ENCODE measurements at regions not wholly inside any gene's neighbourhood (a gene's known extent, or its start where the extent isn't known, plus 50 kb on each side); places are given as distances from the start of the nearest gene placed in this dataset.

GRCh38 chr20:19099596-19100545 is 112.6 kb upstream of the SLC24A3 start (continued):
- TF ChIP-seq, protein P1, sequence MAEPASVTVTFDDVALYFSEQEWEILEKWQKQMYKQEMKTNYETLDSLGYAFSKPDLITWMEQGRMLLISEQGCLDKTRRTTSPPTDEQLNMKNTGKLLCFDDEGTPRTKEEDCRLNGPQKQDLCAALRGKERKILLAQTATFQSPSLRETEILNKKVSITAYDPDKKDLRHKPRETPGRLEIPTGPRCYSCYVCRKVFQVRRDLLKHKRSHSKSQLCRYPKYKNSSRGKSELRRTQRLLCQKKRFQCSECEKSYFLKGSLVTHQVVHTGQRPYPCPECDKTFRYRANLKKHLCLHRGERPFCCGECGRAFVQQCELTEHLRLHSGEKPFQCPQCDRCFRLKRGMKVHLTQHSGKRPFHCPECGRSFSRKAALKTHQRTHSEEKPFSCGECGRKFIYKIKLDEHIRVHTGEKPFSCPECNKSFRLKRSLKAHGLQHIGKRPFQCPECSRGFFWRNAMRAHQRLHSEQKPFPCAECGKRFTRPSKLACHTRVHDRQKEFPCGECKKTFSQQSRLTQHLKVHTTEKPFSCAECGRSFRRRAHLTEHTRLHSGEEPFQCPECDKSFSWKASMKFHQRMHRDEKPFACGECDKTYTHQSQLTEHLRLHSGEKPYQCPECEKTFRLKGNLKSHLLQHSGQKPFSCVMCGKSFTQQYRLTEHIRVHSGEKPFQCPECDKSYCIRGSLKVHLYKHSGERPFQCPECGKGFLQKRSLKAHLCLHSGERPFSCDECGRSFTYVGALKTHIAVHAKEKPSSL (CRISPR knock-in tag; conservative IDR thresholded peaks at IDR 0.05): no peak
- TF ChIP-seq ARID4B (CRISPR knock-in tag; IDR thresholded peaks at IDR 0.05; ENCODE audit: borderline replicate concordance) (no peak), E2F5 (CRISPR knock-in tag; IDR thresholded peaks at IDR 0.05) (no peak), GTF2I (CRISPR knock-in tag; conservative IDR thresholded peaks at IDR 0.05) (no peak), ZNF138 (CRISPR knock-in tag; conservative IDR thresholded peaks at IDR 0.05) (no peak), ZNF281 (CRISPR knock-in tag; IDR thresholded peaks at IDR 0.05) (no peak), IRF1 (CRISPR knock-in tag; IDR thresholded peaks at IDR 0.05) (no peak), NFYB (CRISPR knock-in tag; conservative IDR thresholded peaks at IDR 0.05; ENCODE audit: low read depth) (no peak), TEAD4 (CRISPR knock-in tag; IDR thresholded peaks at IDR 0.05) (no peak), SMAD4 (CRISPR knock-in tag; IDR thresholded peaks at IDR 0.05) (no peak), SMAD3 (CRISPR knock-in tag; IDR thresholded peaks at IDR 0.05; ENCODE audit: borderline replicate concordance) (no peak)
- TF ChIP-seq, protein P2, sequence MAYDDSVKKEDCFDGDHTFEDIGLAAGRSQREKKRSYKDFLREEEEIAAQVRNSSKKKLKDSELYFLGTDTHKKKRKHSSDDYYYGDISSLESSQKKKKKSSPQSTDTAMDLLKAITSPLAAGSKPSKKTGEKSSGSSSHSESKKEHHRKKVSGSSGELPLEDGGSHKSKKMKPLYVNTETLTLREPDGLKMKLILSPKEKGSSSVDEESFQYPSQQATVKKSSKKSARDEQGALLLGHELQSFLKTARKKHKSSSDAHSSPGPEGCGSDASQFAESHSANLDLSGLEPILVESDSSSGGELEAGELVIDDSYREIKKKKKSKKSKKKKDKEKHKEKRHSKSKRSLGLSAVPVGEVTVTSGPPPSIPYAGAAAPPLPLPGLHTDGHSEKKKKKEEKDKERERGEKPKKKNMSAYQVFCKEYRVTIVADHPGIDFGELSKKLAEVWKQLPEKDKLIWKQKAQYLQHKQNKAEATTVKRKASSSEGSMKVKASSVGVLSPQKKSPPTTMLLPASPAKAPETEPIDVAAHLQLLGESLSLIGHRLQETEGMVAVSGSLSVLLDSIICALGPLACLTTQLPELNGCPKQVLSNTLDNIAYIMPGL (CRISPR knock-in tag; IDR thresholded peaks at IDR 0.05): no peak

Data from WTC11 (cell line).